Omental fat pad (tissue), 3 donors: ENCODE measurements at regions not wholly inside any gene's neighbourhood (a gene's known extent, or its start where the extent isn't known, plus 50 kb on each side); places are given as distances from the start of the nearest gene placed in this dataset.

Experiments used
- ATAC-seq: fragments of 150-250 bp; one replicate; pipeline ENCODE4 v1.9.1; 2016; ENCODE audit warnings: mild to moderate bottlenecking, moderate library complexity; ENCODE audit not compliant: low FRiP score
- DNase-seq: peaks from one replicate; pipeline ENCODE4 v3.0.0-alpha.2; 2019; ENCODE audit warnings: low spot score
- CTCF ChIP-seq, 3 donors: fragments of 450-650 bp; IDR thresholded peaks; one replicate each; pipeline ENCODE4 v1.5.1; 2016 to 2017; ENCODE audit warnings: antibody characterized with exemption in 3 of 3, mild to moderate bottlenecking in 3 of 3, moderate library complexity in 2 of 3

GRCh38 chr2:118678985-118679384, 168.5 kb downstream of the EN1 start:
- no peak for TF ChIP-seq CTCF (IDR thresholded peaks at IDR 0.05)
- no peak for ATAC-seq

DNA sequence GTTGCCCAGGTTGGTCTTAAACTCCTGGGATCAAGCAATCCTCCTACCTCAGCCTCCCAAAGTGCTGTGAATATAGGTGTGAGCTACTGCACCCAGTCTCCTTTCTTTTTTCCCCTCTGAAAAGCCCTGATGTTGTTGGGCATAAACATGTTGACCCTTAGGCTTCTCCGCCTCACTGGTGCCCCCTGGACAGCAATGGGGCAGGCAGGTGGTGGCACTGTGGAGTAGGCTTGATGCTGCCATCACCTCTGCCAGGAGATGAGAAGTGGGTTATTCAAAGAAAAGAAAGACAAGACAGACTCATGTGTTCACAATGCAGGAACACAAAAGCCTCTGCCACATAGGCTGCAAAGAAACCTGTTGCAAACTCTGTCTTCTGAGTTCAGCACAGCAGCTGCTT, 169.9 kb downstream of the EN1 start:
- ATAC-seq: no peak
- no peak for TF ChIP-seq CTCF (IDR thresholded peaks at IDR 0.05)
- DNase-seq: no peak

More at GRCh38 chr2:118678985-118679384, 168.5 kb downstream of the EN1 start:
- DNase-seq: no peak

GRCh38 chr2:118675531-118675930, 171.9 kb downstream of the EN1 start:
- DNase-seq: no peak
- no peak for TF ChIP-seq CTCF (IDR thresholded peaks at IDR 0.05)
- ATAC-seq: no peak

- no peak for DNase-seq
- ATAC-seq: no peak
- TF ChIP-seq CTCF (IDR thresholded peaks at IDR 0.05): no peak
These were observed 174.8 kb downstream of the EN1 start for GRCh38 chr2:118672571-118673158.

DNA sequence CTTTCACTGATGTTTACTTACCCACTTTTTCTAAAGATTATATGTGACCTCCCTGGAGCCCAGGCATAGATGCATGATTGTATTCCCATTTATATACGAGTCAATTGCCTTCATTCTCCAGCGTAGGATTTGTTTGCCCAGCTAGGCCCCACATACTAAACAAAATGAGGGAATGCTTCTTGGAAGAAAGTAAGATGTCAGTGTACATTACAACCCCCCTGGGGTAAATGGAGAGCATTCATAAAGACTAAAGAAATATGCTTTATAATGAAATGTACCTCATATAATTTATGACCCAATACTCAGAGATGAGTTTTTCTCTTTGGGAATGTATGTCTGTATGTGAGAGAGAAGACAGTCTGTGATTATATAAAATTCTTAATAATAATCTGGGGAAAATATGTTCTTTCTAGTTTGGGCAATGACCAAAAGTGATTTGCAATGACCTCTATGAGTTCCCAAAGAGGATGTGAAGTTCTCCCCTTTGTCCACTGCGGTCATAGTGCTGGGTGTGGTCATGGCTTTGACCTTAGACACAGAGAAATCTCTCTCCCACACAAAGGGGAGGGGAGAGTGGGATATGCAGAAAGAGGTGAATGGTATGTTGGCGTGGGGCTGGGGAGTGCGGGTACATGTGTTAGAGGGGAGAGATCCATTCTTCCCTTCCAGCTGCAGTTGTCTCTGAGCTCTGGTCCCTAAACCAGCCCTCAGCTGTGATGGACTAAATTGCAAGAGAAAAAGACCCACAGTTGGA, 175.6 kb downstream of the EN1 start:
- no peak for TF ChIP-seq CTCF (IDR thresholded peaks at IDR 0.05)
- no peak for DNase-seq
- no peak for ATAC-seq

DNA sequence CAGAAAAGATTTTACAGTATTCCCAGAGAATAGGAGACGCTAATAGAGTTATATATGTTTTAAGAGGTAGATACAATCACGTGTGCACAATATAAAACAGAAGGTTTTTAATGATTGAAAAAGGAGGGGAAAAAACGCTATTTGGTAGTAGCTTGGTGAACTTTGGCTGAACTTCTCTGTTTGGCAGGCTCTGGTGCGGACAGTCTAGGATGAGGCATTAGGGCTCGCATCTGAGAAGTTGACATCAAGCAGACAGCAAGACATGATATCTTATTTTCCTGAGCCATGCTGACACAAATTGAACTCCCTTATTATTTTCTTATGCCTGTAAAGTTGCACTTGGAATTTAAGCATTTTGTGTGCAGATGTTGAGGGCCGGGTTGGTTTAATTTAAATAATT, 176.6 kb downstream of the EN1 start:
- ATAC-seq: peak; percentile 62
- TF ChIP-seq CTCF (IDR thresholded peaks at IDR 0.05): no peak
- DNase-seq: no peak

- ATAC-seq (no peak), DNase-seq (no peak)
- no peak for TF ChIP-seq CTCF (IDR thresholded peaks at IDR 0.05)
These were observed 177.2 kb downstream of the EN1 start for GRCh38 chr2:118670276-118670675.
